GM12872 (cell line): ENCODE measurements at regions not wholly inside any gene's neighbourhood (a gene's known extent, or its start where the extent isn't known, plus 50 kb on each side); places are given as distances from the start of the nearest gene placed in this dataset.

Experiments used
- CTCF ChIP-seq: IDR thresholded peaks from 3 replicates; pipeline ENCODE4 v1.5.1; 2011; ENCODE audit warnings: low read depth, mild to moderate bottlenecking, low read length, moderate library complexity; ENCODE audit not compliant: insufficient read depth

GRCh38 chr14:39843881-39844280 is 411.6 kb upstream of the FBXO33 start:
- no peak for TF ChIP-seq CTCF

GRCh38 chr14:39841088-39841487 is 408.9 kb upstream of the FBXO33 start:
- TF ChIP-seq CTCF, result no peak

- TF ChIP-seq CTCF, result no peak
Observed at GRCh38 chr14:39827901-39828655, 395.8 kb upstream of the FBXO33 start.

GRCh38 chr14:39812532-39813320 is 380.5 kb upstream of the FBXO33 start:
- TF ChIP-seq CTCF, result no peak

- TF ChIP-seq CTCF, result no peak
Observed at GRCh38 chr14:39807271-39807670, 375.0 kb upstream of the FBXO33 start.

GRCh38 chr14:39784461-39784860 is 352.2 kb upstream of the FBXO33 start:
- no peak for TF ChIP-seq CTCF

GRCh38 chr14:39781466-39781865 is 349.2 kb upstream of the FBXO33 start:
- TF ChIP-seq CTCF, result no peak
